ENCODE measurements at regions not wholly inside any gene's neighbourhood (a gene's known extent, or its start where the extent isn't known, plus 50 kb on each side); places are given as distances from the start of the nearest gene placed in this dataset.
"Not testable (repeated sequence)": the region's sequence is repeated elsewhere in the genome, so short reads cannot be mapped to it uniquely, and the experiment has no call there.

GRCh38 chr5:109992264-109992915 lies 302.7 kb downstream of the MAN2A1 start:
- no peak for DNase-seq

- no peak for DNase-seq
Observed at GRCh38 chr5:109994135-109994534, 304.4 kb downstream of the MAN2A1 start.

DNA sequence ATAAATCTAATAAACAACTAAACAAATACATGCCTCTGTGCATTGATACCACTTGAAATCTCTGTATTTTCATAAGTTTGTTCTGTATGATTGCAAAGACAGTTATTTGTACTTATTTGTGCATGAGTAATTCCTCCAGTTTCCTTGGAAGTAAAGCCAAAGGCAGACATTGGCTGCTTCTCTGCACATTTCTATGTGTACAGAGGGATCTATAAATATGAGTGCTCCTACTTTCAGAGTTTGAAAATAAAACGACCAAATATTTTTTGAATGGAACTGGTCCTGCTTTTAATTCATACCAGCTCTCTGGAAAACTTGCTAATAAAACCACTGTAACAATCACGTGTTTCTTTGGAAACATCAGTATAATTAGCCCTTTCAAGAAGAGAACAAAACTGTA lies 306.5 kb downstream of the MAN2A1 start:
- no peak for DNase-seq

DNA sequence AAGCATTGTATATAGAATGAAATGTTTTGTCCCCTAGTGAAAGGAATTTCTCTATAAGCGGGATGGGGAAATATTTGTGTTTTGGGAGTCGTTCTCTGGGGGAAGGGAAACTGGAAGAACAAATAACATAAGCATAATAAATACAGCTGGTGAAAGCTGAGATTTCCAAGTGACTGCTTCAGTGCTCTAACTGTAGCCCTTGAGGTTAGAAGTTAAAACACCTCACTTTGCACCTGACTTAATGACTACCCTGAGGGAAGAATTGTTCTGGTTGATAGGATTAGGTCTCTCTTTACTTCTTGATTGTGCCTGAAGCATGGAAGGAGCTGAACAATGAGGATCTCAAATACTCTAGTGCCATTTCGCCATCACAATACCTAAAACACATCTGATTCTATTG lies 307.4 kb downstream of the MAN2A1 start:
- no peak for DNase-seq

GRCh38 chr5:109998208-109998607 lies 308.5 kb downstream of the MAN2A1 start:
- no peak for DNase-seq

- no peak for DNase-seq
Observed at GRCh38 chr5:109998726-109999125, 309.0 kb downstream of the MAN2A1 start.

GRCh38 chr5:110001648-110002047 lies 311.9 kb downstream of the MAN2A1 start:
- no peak for DNase-seq

DNA sequence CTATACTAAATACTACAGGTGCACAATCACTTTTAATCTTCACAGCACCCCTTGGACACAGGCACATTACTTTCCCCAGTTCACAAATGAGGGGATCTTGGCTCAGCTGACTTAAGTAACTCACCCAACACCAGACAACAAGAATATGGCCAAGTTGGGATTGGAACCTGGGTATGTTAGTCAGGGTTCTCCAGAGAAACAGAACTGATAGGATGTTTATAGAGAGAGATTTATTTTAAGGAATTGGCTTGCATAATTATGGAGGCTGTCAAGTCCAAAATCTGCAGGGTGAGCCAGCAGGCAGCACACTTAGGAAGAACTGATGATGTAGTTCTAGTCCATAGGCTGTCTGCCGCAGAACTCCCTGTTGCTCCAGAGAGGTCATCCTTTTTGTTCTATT lies 312.9 kb downstream of the MAN2A1 start:
- DNase-seq: no peak

DNA sequence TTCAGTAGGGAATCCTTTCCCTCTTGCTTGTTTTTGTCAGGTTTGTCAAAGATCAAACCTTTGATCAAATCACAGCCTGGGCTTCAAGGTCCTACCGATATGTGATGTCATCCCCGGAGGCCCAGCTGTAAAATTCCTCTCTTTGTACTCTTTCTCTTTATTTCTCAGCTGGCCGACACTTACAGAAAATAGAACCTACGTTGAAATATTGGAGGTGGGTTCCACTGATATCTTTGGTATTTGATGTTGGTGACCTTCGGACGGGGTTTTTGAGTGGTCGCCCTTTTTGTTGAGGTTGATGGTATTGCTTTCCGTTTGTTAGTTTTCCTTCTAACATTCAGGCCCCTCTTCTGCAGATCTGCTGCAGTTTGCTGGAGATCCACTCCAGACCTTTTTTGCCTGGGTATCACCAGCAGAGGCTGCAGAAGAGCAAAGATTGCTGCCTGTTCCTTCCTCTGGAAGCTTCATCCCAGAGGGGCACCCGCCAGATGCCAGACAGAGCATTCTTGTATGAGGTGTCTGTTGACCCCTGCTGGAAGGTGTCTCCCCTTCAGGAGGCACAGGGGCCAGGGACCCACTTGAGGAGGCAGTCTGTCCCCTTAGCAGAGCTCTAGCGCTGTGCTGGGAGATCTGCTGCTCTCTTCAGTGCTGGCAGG lies 316.3 kb downstream of the MAN2A1 start:
- DNase-seq: not testable (repeated sequence)

DNA sequence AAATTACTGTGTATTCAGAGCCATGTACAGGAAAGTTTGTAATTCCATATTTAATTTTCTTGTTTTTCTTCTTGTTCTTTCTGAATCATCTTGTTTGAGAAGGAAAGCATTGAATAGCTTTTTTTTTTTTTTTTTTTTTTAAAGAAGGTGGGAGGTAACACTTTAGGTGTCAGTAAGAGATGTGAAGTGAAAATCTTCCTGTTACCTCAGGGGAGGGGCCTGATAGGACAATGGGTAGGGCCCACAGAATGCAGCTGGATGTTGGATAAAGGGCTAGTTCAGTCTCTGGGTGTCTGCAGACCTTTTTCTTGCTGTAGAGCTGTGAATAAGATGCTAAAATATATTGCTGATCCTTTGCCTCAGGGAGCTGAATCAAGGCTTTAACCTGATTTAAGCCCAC lies 317.4 kb downstream of the MAN2A1 start:
- no peak for DNase-seq

DNA sequence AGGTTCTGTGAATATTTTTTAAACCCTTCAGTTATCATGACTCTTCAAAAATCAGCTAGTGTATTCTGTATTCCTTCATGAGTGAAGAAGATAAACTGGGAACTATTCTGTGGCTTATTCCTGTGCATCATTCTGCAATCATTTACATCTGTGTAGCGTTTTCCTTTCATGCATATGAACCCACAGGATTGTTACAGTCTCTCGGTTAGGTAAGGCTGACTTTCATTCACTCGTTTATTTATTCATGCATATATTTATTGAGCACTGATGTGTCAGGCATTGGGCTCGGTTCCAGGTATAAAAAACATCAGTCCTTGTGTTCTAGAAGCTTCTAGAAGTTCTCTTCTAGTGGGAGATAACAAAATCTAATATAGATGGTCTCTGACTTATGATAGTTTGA lies 318.4 kb downstream of the MAN2A1 start:
- DNase-seq: no peak

DNA sequence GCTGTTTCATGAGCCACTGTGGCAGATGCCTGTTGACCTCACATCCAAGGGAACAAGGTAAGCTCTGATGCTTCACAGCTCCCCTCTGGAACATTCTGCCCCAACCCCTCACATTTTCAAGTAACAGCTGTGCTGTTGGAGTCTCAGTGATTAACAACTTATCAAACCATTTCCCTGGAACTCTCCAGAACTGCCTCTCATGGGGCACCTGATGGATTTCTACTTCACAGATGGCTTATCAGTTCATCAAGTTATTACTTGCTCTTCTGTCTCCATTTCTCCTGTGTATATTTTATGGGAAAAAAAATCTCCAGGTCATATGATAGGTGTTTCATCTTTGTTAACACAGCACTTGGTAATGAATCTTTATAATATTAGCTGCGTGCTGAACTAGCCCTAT lies 322.4 kb downstream of the MAN2A1 start:
- no peak for DNase-seq

- DNase-seq: no peak
Observed at GRCh38 chr5:110013017-110013416, 323.3 kb downstream of the MAN2A1 start.

DNA sequence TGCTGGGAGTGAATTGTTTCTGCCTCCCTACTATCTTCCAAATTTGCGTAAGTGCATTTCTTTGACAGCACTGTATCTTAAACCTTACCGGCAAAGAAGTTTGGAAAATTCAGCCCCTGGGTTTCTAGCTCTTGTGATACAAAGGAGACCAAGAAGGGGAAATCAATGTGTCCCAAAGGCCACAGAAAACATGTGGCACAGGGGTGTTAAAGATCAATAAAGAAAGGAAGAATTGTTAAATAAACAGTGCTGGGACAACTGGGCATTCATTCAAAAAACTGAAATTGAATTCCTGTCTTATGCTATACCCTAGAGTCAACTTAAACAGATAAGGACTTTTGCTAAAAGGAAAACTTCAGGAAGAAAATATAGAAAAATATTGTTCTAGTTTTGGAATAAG lies 328.1 kb downstream of the MAN2A1 start:
- DNase-seq: no peak

DNA sequence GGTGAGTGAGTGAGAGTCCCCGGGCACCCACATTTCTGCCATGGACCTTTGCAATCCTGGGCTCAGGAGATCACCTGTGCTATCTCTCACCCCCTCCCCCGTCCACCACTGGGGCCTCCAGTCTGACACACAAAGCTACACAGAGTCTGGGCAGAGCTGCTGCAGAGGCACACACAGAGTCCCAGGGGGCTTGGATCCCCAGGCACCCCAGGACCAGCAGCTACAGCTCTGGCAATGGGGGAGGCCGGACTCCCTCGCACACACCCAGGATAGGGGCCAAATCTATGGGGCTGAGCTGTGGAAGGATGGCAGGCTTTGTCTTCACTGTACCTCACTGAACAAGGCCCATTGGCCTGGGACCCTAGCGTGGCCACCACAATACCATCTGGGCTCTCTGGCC lies 328.8 kb downstream of the MAN2A1 start:
- DNase-seq: no peak

DNA sequence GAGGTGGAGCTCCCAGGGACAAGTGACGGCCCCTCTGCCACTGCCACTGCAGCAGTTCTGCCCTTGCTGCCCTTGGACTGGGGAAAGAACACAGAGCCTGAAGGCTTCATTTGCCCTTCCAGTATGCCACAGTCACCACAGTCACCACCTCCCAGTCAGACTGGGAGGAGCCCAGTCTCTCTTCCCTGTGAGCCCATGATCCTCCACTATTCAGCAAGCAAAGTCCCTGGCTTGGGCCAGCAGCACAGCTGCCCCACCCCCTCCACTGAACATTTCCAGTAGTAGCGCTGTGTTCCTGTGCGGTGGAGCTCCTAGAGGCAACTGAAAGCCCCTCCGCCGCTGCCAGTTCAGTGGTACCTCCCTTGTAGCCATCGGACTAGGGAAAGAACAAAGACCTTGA lies 329.4 kb downstream of the MAN2A1 start:
- DNase-seq: no peak

DNA sequence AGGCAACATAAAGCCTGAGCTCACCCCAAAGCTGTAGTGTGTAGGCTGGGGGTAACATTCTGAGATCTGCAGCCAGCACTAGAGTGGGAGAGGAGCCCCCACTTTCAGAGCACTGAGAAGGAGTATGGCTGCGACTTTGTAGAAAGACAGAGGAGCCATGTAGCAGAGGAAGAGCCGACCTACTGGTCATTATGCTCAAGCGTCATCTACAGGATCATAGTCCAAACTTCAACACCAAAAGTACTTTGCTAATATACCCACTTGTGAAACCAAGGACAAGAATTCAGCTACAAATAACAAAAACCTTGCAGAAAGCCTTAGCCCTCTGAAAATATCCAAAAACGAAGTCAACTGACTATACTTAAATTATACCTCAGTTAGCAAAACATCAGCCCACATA lies 330.1 kb downstream of the MAN2A1 start:
- no peak for DNase-seq

- no peak for DNase-seq
Observed at GRCh38 chr5:110021251-110021650, 331.5 kb downstream of the MAN2A1 start.

GRCh38 chr5:110025160-110025559 lies 335.4 kb downstream of the MAN2A1 start:
- no peak for DNase-seq

DNA sequence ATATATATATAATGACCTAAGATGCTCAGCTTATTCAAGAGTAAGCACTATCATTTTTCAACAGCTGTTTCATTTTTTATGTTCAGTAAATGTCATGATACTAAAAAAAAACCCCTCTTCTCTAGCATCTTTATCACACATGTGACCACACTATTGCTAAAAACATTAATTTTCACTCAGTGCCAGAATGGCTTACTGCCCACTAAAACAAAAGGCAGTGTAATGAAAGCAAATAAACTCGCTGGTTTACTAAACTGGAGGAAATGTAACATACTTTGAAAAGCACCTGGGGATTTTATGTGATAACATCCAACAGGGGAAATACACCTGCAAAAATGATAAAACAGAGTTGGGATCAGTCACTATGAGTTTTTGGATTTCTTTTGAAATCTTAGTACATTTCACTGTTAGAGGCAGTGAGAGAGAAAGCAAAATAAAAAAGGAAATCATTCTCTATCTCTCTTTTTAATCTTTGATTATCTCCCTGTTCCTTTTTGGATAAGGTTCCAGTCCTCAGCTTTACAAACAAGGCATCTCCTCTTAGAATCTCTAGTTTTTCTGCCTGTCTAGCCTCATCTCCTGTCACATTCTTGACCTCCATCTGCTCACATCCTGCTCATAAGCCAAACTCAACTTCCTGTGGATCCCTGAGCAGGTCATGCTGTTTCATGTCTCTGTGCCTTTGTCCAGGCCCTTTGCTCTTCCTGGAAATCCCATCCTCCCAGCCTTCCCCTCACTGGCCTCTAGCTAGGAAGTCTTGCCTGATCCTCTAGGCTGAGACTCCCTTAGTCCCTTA lies 338.0 kb downstream of the MAN2A1 start:
- no peak for DNase-seq

DNA sequence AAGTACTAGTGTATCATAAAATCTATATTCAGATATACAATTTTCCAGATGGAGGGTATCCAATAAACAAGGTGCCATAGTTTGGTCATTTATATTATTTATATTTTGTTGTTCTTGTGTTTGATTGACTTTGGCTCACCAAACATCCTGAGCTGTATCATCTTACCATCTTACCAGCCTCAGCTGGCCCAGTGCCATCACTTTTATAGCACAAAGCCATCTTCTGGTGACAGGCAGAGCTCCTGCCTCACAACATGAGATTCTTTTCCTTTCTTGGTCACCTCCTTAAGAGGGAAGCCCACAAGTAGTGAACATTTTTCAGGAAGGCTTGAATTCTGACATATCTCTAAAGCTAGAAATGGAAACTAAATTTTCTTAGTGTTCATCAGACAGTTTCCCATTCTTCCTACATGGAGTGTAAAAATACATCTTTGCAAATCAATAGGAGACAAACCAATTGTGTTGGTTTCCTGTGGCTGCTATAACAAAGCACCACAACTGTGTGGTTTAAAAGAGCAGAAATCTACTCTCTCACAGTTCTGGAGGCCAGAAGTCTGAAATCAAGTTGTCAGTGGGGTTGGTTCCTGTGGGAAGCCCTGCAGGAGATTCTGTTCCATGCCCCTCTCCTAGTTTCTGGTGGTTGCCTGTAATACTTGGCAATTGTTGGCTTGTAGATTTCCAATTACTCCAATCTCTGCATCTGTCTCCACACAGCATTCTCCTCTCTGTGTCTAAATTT lies 341.8 kb downstream of the MAN2A1 start:
- no peak for DNase-seq

DNA sequence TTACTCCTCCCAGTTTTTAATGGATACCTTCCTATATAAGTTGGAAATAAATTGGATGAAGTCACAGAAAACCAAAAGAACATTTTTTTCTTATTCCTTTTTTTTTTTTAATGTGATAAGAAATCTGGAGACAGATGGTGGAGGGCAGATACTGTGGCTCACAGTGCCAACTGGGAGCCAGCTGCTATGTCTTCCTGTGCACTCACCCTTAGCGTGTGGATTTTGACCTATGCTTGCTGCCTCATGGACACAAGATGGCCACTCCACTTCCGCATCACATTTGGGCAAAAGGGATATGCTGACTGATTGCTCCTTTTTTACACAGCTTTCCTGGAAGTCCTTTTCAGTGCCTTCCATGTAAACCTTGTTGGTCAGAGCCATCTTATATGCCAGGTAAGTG lies 342.6 kb downstream of the MAN2A1 start:
- DNase-seq: no peak

DNA sequence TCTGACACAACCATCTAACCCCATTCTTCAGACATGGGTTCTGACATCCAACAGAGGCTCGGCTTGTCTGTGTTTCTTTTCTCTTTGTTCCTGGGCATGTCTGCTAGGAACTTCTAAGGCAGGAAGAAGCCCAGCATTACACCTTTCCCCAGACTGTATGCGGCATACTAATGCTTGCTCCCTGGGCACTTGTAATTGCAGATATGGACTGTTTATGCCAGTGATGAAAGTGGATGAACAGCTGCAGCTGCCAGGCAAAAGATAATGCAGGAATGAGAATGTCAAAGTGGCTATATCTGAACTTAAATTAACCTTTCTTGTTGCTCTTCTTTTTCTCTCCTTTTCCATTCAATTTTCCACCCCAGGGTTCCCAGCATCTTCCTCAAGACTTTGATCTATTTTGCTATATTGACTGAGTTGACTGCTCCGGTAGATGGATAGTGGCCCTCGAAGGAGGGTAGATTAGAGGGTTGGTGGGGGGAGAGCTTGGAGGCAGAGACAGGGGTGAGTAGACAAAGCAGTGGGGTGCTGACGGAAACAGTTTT lies 344.4 kb downstream of the MAN2A1 start:
- DNase-seq: no peak
